Erythroblast (primary cell): ENCODE measurements at regions not wholly inside any gene's neighbourhood (a gene's known extent, or its start where the extent isn't known, plus 50 kb on each side); places are given as distances from the start of the nearest gene placed in this dataset.

Source experiments
- GATA1 ChIP-seq: IDR thresholded peaks from 2 replicates; pipeline ENCODE4 v1.6.1; 2011; ENCODE audit warnings: low read depth, mild to moderate bottlenecking, control low read depth, low read length, moderate library complexity
- POLR2A ChIP-seq: IDR thresholded peaks from 2 replicates; pipeline ENCODE4 v1.6.1; 2011; ENCODE audit warnings: mild to moderate bottlenecking, low read length

DNA sequence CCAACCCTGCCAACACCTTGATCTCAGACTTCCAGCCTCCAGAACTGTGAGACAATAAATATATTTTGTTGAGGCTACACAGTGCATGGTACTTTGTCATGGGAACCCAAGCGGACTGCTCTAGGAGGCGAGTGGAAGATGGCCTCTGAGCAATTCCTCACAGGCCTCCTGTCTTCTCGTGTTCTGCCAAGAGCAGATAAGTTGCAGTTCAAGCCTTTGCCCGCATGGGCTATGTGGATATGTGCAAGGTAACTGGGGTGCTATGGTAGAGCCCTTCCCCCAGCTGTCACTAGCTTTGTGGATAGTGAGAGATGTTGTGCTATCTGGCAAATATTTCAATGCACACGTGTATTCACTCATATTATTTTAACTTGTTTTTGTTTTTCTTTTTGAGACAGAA is 156.0 kb upstream of the BCOR start:
- TF ChIP-seq POLR2A (no peak), GATA1 (no peak)
